ENCODE measurements at regions not wholly inside any gene's neighbourhood (a gene's known extent, or its start where the extent isn't known, plus 50 kb on each side); places are given as distances from the start of the nearest gene placed in this dataset.

GRCh38 chr6:139747154-139747553 is 372.7 kb upstream of the CITED2 start:
- no peak for ATAC-seq
- no peak for TF ChIP-seq POLR2AphosphoS5 (IDR thresholded peaks at IDR 0.05)
- no peak for TF ChIP-seq POLR2A (IDR thresholded peaks at IDR 0.05)
- no peak overlapping the region for H3K27ac ChIP-seq

GRCh38 chr6:139744891-139745290 is 370.4 kb upstream of the CITED2 start:
- H3K36me3 ChIP-seq = no peaks in the 10 kb centered on the region
- H3K27me3 ChIP-seq = no peaks in the 10 kb centered on the region
- H3K4me1 ChIP-seq = peaks cover 0 to 7% (median 0%) of the 10 kb centered on the region in 3 donors
- 59 to 75% methylated on average over 4 of the region's 4 CpGs for WGBS, 2 donors (ENCODE audit: low coverage in 1 of 2)
- H3K4me3 ChIP-seq = no peak overlapping the region
- H3K27ac ChIP-seq = no peak overlapping the region
- no peak for TF ChIP-seq CTCF (IDR thresholded peaks at IDR 0.05)
- TF ChIP-seq POLR2AphosphoS5 (IDR thresholded peaks at IDR 0.05) = no peak
- TF ChIP-seq EP300 (IDR thresholded peaks at IDR 0.05) = no peak
- TF ChIP-seq POLR2A (IDR thresholded peaks at IDR 0.05) = no peak
- H3K9me3 ChIP-seq = no peaks in the 10 kb centered on the region
- ATAC-seq = no peak

More at GRCh38 chr6:139747154-139747553, 372.7 kb upstream of the CITED2 start:
- 87 to 93% methylated on average over 4 of the region's 5 CpGs for WGBS, 2 donors (ENCODE audit: low coverage in 1 of 2)
- no peak overlapping the region for H3K4me3 ChIP-seq
- no peaks in the 10 kb centered on the region for H3K27me3 ChIP-seq
- H3K9me3 ChIP-seq = no peaks in the 10 kb centered on the region
- H3K36me3 ChIP-seq = no peaks in the 10 kb centered on the region
- H3K4me1 ChIP-seq = peaks cover 0 to 7% (median 0%) of the 10 kb centered on the region in 3 donors

GRCh38 chr6:139743664-139744437 is 369.4 kb upstream of the CITED2 start:
- Histone ChIP-seq H3K4me1 (peaks cover 0 to 7% (median 0%) of the 10 kb centered on the region in 3 donors), H3K27me3 (no peaks in the 10 kb centered on the region), H3K9me3 (no peaks in the 10 kb centered on the region), H3K36me3 (no peaks in the 10 kb centered on the region), H3K4me3 (no peak overlapping the region), H3K27ac (no peak overlapping the region)
- WGBS, 2 donors (ENCODE audit: low coverage in 1 of 2) = 60 to 63% methylated on average over 3 of the region's 3 CpGs
- TF ChIP-seq POLR2A (IDR thresholded peaks at IDR 0.05) (no peak), POLR2AphosphoS5 (IDR thresholded peaks at IDR 0.05) (peak; percentile 28)
- peak; percentile 48 for ATAC-seq

GRCh38 chr6:139742671-139743070 is 368.2 kb upstream of the CITED2 start:
- Histone ChIP-seq H3K4me1 (peaks cover 0 to 7% (median 0%) of the 10 kb centered on the region in 3 donors), H3K27me3 (no peaks in the 10 kb centered on the region), H3K27ac (no peak overlapping the region), H3K4me3 (no peak overlapping the region), H3K9me3 (no peaks in the 10 kb centered on the region), H3K36me3 (no peaks in the 10 kb centered on the region)
- TF ChIP-seq POLR2A (IDR thresholded peaks at IDR 0.05) (no peak), POLR2AphosphoS5 (IDR thresholded peaks at IDR 0.05) (no peak), CTCF (IDR thresholded peaks at IDR 0.05) (no peak), EP300 (IDR thresholded peaks at IDR 0.05) (no peak)
- WGBS, 2 donors (ENCODE audit: low coverage in 1 of 2) = 28 to 33% methylated on average over 1 of the region's 1 CpG
- ATAC-seq = no peak

- Histone ChIP-seq H3K27me3 (no peaks in the 10 kb centered on the region), H3K4me3 (no peak overlapping the region), H3K36me3 (no peaks in the 10 kb centered on the region), H3K27ac (no peak overlapping the region), H3K4me1 (peaks cover 0 to 4% (median 0%) of the 10 kb centered on the region in 3 donors), H3K9me3 (no peaks in the 10 kb centered on the region)
- no peak for ATAC-seq
- WGBS, 2 donors (ENCODE audit: low coverage in 1 of 2) = 74 to 76% methylated on average over 3 of the region's 3 CpGs
- TF ChIP-seq POLR2A (IDR thresholded peaks at IDR 0.05) (no peak), CTCF (IDR thresholded peaks at IDR 0.05) (no peak), POLR2AphosphoS5 (IDR thresholded peaks at IDR 0.05) (no peak), EP300 (IDR thresholded peaks at IDR 0.05) (no peak)
These were observed 364.5 kb upstream of the CITED2 start for GRCh38 chr6:139738801-139739455.
